Peyer's patch (tissue), 4 donors: ENCODE measurements at regions not wholly inside any gene's neighbourhood (a gene's known extent, or its start where the extent isn't known, plus 50 kb on each side); places are given as distances from the start of the nearest gene placed in this dataset.

Experiments used
- POLR2A ChIP-seq, 2 donors: fragments of 450-650 bp; IDR thresholded peaks; one replicate each; pipeline ENCODE4 v1.5.1; 2017; ENCODE audit warnings: antibody characterized with exemption in 2 of 2, mild to moderate bottlenecking in 2 of 2, moderate library complexity in 2 of 2
- TF ChIP-seq, protein P1 (sequence below), 6 experiments: fragments of 450-650 bp in 4 of 6; fragments of 200-600 bp in 2 of 6; sonication (generic) in 1 of 6; IDR thresholded peaks; one replicate each; pipeline ENCODE4 v1.5.1; 2017 to 2019; ENCODE audit warnings: antibody characterized with exemption in 6 of 6, mild to moderate bottlenecking in 3 of 6, moderate library complexity in 1 of 6

DNA sequence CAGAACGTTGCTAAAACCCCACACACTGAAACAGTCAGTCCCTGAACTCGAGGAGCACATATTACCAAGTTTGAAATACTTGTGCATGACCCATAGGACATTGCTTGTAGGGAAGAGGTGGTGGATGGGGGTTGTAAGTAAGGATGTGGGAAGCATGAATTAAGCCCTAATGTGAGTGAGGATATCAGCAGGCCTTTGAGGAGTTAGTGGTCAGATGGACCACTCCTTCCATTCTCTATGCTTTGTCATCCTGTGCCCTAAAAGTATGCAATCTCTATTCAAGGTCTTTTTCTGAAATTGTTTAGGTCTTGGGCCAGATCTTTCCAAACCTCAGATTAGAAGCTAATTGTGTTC, 70.9 kb upstream of the SAMSN1 start:
- TF ChIP-seq, protein P1, sequence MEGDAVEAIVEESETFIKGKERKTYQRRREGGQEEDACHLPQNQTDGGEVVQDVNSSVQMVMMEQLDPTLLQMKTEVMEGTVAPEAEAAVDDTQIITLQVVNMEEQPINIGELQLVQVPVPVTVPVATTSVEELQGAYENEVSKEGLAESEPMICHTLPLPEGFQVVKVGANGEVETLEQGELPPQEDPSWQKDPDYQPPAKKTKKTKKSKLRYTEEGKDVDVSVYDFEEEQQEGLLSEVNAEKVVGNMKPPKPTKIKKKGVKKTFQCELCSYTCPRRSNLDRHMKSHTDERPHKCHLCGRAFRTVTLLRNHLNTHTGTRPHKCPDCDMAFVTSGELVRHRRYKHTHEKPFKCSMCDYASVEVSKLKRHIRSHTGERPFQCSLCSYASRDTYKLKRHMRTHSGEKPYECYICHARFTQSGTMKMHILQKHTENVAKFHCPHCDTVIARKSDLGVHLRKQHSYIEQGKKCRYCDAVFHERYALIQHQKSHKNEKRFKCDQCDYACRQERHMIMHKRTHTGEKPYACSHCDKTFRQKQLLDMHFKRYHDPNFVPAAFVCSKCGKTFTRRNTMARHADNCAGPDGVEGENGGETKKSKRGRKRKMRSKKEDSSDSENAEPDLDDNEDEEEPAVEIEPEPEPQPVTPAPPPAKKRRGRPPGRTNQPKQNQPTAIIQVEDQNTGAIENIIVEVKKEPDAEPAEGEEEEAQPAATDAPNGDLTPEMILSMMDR (IDR thresholded peaks at IDR 0.05), result no peak
- no peak for TF ChIP-seq POLR2A (IDR thresholded peaks at IDR 0.05)
